HG03103 (cell line): ENCODE measurements at regions not wholly inside any gene's neighbourhood (a gene's known extent, or its start where the extent isn't known, plus 50 kb on each side); places are given as distances from the start of the nearest gene placed in this dataset.
A peak's percentile ranks its signal among the peaks of the same experiment; 100 is the strongest.
"Not testable (repeated sequence)": the region's sequence is repeated elsewhere in the genome, so short reads cannot be mapped to it uniquely, and the experiment has no call there.

Experiments
- ATAC-seq: cut with Tn5 transposase; IDR thresholded peaks from one replicate; pipeline ENCODE4 v1.9.1; 2021; ENCODE audit warnings: low read depth; ENCODE audit not compliant: unreplicated experiment

- no peak for ATAC-seq
Measured at GRCh38 chr10:28387140-28387539, 84.3 kb upstream of the MPP7 start.

GRCh38 chr10:28391283-28391682, 88.4 kb upstream of the MPP7 start:
- no peak for ATAC-seq

DNA sequence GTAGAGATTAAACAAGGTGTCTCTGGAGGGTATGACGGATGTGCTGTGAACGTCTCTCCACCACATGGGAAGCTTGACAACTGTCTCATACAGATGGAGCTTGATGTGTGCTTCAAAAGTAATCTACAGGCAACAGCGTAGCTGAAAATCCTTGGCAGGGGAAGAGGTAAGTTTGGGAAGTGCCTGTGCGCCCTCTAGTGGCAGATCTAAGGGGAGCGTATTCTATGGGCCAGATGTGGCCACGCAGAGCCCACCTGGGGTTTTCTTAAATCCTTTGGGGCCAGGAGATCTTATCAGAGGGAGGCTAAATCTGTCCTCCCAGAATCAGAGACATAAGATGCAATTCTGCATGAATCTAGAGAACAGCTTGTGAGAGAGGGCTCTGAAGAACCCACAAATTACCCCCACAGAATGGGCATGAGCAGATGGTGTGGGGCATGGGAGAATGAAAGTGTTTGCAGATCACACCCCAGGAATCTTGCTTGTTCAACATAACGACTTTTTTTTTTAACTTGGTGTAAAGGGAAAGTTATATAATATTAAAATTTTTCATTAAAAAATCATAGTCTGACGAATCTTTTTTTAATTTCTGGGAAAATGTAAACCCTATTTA, 91.2 kb upstream of the MPP7 start:
- ATAC-seq: peak; percentile 74

- ATAC-seq: no peak
Measured at GRCh38 chr10:28396331-28396730, 93.5 kb upstream of the MPP7 start.

GRCh38 chr10:28397229-28397628, 94.4 kb upstream of the MPP7 start:
- ATAC-seq: no peak

GRCh38 chr10:28400176-28400575, 97.3 kb upstream of the MPP7 start:
- no peak for ATAC-seq

GRCh38 chr10:28400681-28401080, 97.8 kb upstream of the MPP7 start:
- ATAC-seq: no peak

GRCh38 chr10:28402611-28403073, 99.8 kb upstream of the MPP7 start:
- not testable (repeated sequence) for ATAC-seq

DNA sequence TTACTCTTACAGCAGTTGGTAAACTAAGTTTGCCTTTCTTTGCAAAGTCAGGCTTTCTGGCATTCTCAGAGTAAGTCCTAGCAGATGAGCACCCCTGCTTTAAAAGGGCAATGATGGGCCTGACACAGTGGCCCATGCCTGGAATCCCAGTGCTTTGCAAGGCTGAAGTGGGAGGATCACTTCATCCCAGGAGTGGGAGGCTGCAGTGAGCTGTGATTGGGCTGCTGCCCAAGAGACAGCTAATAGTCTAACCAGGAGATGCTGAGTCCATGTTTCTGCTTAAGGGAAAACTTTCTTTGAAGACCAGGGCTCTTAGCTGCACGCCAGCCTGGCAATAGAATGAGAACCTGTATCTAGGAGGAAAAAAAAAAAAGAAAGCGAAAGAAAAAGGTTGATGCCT, 100.2 kb upstream of the MPP7 start:
- no peak for ATAC-seq

DNA sequence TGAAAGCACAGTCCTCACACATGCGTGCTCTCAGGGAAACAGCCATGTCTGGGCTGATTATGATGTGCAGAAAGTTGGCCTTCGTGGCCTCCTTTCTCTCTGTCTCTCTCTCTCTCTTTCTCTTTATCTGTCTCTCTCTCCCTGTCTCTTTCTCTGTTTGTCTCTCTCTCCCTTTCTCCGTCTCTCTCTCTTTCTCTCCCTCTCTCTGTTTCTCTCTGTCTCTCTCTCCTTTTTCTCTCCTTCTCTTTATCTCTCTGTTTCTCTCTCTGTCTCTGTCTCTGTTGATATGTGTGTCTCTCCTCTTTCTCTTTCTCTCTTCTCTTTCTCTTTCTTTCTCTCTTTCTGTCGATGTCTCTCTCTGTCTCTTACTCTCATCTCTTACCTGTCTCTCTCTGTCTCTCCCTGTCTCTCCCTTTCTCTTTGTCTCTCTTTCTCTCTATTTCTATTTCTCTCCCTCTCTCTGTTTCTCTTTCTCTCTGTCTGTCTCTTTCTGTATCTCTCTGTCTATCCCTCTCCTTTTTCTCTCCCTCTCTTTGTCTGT, 105.4 kb upstream of the MPP7 start:
- ATAC-seq: no peak

GRCh38 chr10:28410420-28411135, 107.7 kb upstream of the MPP7 start:
- no peak for ATAC-seq

DNA sequence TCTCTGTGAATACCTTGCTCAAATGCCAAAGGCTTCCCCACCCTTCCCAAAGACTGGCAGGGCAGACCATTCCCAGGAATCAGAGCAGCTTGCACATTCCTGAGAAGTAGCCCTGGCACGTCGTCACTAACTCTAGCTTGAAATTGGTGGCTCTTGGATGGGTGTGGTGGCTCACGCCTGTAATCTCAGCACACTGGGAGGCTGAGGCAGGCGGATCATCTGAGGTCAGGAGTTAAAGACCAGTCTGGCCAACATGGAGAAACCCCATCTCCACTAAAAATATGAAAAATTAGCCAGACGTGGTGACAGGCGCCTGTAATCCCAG, 108.2 kb upstream of the MPP7 start:
- no peak for ATAC-seq

GRCh38 chr10:28411648-28412047, 108.8 kb upstream of the MPP7 start:
- peak; percentile 56 for ATAC-seq

DNA sequence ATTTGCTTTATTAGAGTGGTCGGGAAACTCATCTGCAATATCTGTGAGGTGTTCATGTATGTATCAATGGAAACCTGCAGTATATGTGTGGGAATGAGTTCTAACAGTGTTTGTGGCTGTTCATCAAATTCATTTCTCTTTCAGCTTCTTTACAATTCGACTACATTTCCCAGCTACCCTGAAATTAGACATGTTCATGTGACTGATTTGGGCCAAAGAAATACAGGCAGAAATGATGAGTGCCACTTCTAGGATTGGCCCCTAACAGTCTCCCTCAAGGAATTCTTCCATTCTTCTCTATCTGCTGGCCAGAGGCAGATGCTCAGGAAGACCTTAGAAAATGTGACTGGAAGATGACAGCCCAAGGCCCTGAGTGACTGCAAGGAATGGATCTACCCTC, 114.8 kb upstream of the WAC start:
- ATAC-seq: no peak

DNA sequence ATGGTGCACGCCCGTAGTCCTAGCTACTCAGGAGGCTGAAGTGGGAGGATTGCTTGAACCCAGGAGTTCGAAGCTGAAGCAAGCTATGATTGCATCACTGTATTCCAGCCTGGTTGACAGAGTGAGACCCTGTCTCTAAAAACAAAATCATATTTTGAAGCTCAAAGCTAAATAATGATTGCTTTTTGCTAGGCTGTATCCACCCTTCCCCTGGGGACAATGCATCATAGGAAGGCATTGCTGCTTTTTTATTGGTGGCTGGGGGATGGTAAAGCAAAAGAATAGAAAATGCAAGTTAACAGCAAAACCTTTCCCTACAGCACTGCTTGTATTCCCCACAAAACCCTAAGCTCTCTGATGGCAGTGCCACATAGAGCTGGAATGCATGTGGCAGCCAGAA, 107.5 kb upstream of the WAC start:
- ATAC-seq: no peak

DNA sequence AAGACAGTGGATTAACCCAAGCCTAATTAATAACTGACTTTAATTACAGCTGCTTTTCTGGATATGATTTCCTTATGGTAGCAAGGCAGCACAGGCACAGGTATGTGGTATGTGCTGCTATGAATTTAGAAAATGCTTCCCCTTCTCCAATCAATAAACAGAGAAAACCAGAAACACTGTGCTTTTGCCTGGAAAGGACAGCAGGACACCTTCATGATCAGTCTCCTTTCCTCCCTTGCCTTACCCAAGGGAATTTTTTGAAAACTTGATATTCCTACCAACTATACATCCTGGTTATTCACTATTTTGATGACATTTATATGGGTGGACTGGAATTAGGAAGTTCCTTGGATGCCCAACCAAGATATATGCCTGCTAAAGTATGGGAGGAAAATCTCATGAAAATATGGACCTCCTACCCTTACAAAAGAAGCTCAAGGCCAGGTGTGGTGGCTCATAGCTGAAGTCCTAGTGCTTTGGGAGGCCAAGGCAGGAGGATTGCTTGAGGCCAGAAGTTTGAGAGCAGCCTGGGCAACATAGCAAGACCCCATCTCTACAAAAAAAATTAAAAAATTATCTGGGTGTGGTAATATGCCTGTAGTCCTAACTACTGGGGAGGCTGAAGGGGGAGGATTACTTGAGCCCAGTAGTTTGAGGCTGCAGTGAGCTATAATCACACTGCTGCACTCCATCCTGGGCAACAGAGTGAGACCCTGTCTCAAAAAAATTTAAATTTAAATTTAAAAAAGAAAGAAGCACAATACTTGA, 106.3 kb upstream of the WAC start:
- ATAC-seq: no peak

GRCh38 chr10:28427376-28427775, 105.5 kb upstream of the WAC start:
- ATAC-seq: no peak

- ATAC-seq: no peak
Measured at GRCh38 chr10:28429045-28429444, 103.9 kb upstream of the WAC start.

DNA sequence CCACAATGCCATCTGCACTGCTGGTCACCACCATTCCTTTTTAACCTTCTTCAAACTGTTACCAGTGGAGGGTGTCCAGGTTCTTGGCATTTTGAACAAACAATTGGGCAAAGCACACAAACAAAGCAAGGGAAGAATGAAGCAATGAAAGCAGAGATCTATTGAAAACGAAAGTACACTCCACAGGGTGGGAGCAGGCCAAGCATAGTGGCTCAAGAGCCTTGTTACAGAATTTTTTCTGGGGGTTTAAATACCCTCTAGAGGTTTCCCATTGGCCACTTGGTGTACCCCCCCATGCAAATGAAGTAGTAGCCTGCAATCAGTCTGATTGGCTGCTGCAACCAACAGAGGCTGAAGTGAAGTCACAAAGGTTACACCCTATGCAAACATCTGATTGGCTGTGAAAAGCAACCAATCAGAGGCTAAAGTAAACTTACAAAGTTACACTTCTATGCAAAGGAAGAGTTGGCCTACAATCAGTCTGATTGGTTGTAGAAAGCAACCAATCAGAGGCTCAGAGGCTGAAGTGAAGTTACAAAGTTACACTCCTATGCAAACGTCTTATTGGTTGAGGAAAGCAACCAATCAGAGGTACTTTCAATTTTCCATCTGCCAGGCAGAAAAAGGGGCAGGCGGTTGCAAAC, 103.2 kb upstream of the WAC start:
- ATAC-seq: no peak

GRCh38 chr10:28431139-28431538, 101.8 kb upstream of the WAC start:
- ATAC-seq: no peak

GRCh38 chr10:28432210-28432676, 100.7 kb upstream of the WAC start:
- ATAC-seq: no peak
